NCI-H2107 treated with DMSO at 0.1 percent for 48 hours (cell line): ENCODE measurements at regions not wholly inside any gene's neighbourhood (a gene's known extent, or its start where the extent isn't known, plus 50 kb on each side); places are given as distances from the start of the nearest gene placed in this dataset.

Source experiments
- DNase-seq: peaks from one replicate; lab custom pipeline; 2025; ENCODE audit not compliant: unreplicated experiment; lab: John Stamatoyannopoulos, UW

DNA sequence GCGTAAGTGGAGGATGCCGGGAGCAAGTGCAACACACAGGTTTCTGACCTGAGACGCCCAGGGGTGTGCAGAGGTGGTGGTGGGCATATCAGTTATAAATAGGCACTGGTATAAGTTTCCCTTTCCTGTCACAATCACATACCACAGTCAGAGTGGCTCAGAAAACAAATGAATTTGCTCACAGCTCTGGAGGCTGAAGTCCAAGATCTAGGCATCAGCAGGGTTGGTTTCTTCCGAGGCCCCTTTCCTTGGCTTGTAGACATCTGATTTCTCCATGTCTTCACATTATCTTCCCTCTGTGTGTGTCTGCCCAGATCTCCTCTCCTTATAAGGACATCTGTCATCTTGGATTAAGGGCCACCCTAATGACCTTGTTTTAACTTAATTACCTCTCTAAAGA lies 250.5 kb upstream of the TNRC6C start:
- no peak for DNase-seq

DNA sequence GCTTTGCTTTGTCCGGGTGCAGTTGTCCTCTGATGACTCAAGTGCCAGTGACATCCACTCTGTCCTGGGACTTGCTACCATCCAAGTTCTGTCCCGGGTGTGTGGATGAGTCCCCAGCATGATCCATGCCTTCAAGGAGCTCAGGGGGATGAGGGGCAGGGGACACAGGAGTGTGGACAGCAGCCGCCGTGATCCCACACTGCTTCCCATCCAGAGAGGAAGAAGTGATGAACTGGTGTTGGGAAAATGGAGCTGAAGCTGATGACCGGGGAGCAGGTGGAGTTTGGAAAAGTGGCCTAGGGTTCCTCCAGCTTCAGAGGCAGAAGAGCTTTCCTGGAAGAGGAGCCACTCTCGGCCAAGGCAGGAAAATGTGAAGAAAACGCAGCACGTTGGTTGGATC lies 249.6 kb upstream of the TNRC6C start:
- DNase-seq, result no peak

DNA sequence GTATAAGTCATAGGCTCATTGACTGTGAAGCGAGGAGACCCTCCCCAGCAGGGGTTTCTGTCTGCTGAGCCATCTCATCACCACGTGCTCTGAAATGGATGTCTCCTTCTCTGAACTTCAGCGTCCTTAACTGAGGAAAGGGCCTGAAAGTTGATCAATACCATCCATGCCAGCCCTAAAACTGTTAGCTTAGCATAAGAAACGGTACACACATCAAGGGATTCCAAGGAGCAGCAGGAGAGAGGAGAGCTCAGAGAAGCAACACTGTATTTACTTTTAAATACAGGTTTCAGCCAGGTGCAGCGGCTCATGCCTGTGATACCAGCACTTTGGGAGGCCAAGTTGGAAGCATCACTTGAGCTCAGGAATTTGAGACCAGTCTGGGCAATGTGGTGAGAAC lies 248.9 kb upstream of the TNRC6C start:
- no peak for DNase-seq

DNA sequence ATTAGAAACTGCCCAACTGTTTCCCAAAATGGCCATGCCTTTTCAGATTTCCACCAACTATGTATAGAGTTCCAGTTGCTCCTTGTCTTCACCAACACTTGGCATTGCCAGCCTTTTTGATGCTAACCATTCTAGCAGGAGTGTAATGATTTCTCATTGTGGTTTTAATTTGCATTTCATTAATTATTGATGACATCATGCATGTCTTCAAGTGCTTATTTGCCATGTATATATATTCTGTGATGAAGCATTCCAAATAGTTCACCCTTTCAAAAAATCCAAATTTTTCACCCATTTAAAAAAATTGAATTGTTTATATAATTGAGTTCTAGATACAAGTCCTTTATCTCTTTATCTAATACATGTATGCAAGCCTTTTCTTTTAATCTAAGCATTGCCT lies 245.9 kb upstream of the TNRC6C start:
- no peak for DNase-seq

DNA sequence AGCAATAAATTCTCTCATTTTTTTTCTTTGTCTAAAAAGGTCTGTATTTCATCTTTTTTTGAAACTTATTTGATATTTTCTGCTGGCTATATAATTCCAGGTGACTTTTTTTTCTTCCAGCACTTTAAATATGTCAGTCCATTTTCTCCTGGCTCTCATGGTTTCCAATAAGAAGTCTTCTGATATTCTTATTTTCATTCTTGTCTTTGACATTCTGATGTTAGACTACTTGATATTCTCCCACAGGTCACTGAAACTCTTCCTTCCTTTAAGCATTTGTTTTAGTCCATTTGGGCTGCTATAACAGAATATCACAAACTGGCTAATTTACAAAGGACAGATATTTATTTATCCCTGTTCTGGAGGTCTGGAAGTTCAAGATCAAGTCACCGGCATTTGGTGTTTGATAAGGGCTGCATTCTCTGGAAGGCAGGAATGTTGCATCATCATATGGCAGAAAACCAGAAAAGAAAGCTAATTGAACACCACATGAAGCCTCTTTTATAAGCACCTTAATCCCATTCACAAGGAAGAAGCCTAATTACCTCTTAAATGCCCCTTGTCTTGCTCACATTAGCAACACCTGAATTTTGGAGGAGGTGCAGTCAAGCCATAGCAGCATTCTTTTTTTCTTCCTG lies 242.1 kb upstream of the TNRC6C start:
- no peak for DNase-seq

DNA sequence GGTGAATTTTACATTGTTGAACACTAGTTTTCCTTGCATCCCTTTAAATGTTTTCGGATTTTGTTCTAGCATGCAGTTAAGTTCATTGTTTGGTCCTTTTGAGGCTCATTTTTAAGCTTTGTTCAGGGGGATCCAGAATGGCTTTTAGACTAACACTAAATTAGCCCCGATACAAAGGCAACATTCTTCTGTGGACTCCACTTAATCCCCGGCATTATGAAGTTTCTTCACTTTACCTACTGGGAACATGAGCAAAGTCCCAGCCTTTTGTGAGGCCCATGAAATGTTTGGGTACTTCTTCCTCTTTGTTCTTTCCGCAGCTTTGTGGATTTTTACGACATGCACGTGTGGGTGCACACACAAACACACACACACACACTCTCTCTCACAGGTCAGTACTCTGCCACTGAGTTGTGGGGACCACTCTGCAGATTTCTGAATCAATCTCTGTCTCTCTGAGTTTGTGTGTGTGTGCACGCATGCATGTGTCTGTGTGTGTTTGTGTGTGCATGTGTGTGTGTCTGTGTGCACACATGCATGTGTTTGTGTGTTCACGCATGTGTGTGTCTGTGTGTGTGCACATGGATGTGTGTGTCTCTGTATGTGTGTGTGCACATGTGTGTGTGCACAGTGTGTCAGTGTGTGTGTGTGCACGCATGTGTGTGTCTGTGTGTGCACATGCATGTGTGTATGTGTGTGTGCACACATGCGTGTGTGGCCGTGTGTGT lies 240.4 kb upstream of the TNRC6C start:
- DNase-seq, result no peak

DNA sequence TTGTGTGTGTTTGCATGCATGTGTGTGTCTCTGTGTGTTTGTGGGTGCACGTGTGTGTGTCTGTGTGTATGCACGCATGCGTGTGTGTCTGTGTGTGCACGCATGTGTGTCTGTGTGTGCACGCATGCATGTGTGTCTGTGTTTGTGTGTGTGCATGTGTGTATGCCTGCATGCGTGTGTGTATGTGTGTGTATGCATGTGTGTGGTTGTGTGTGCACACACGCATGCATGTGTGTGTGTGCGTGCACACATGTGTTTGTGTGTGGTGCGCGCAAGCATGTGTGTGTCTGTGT lies 239.9 kb upstream of the TNRC6C start:
- DNase-seq, result no peak

DNA sequence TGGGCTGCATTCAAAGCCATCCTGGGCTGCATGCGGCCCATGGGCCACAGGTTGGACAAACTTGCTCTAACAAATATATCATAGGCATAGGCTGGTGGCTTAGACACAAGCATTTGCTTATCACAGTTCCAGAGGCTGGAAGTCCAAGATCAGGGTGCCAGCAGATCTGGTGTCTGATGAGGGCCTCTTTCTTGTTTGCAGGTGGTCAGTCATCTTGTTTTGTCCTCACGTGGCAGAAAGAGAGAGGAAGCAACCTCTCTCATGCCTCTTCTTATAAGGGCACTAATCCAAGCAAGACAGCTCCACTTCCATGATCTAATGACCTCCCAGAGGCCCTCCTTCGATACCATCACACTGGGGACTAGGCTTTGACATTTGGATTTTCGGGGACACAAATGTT lies 238.7 kb upstream of the TNRC6C start:
- DNase-seq, result no peak

DNA sequence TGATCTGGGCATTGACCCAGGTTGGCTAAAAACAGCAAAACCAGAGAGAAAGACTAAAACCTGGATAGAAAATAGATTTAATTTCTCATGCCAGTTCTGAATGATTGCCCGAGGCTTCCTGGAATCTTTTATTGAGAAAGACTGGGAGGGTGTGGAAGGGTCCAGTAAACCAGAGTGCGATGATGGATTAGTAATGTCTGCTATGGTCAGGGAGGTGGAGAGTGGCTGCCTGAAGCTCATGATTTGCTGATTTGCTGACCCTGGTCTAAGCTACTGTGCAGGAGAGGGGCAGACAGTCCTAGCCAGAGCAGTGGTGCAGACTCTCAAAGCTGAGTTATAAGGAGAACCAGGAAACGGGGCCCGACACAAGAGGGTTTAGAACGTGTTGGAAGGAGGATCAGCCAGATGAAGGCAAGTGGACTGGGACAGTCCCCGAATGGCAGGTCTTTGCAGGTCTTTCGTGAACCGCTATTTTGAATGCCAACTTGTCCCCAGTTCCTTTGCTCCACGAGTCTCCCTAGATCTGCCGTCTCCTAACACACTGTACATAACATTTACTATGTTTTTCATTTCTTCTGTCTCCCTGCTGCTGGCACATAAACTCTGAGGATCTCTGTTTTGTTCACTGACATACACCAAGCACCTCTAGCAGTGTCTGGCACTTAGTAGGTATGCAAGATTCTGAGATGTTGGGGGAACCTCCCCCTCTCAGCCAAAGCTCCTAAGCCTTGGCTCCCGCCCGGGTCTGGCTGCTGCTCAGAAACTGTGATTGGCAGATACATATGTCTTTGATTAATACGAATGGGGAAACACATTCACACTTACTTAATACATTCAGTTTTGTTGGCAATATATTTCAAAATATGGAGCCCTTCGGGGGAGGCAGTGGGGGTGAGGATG lies 237.3 kb upstream of the TNRC6C start:
- DNase-seq, result no peak

DNA sequence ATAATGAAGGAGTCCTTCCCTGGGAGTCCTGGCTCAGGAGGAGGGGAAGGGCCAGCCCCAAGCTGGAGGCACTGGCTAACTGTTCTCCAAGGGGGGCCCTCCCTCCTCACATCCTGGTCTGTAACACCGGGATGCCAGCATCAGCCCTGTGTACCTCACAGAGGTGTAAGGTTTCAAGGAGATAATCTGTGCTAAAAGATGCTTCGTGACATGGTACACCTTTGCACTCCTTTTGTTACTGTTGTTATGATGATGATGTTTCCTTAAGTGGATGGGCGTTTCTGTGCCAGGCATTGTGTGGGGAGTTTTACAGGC lies 236.7 kb upstream of the TNRC6C start:
- peak; percentile 21 for DNase-seq

DNA sequence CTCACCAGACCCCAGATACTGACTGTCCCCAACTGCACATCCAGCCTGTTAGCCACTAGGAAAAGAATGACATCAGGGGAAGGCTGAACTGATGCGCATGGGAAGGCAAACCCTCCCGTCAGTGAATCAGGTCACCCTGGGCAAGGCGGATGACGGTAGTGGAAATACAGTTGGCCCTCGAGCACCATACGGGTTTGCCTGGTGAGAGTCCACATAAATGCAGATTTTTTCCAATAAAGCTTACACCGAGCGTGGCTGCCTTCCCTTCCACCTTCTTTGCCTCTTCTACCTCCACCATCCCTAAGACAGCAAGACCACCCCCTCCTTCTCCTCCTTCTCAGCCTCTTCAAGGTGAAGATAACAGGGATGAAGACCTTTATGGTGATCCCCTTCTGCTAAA lies 236.1 kb upstream of the TNRC6C start:
- no peak for DNase-seq

DNA sequence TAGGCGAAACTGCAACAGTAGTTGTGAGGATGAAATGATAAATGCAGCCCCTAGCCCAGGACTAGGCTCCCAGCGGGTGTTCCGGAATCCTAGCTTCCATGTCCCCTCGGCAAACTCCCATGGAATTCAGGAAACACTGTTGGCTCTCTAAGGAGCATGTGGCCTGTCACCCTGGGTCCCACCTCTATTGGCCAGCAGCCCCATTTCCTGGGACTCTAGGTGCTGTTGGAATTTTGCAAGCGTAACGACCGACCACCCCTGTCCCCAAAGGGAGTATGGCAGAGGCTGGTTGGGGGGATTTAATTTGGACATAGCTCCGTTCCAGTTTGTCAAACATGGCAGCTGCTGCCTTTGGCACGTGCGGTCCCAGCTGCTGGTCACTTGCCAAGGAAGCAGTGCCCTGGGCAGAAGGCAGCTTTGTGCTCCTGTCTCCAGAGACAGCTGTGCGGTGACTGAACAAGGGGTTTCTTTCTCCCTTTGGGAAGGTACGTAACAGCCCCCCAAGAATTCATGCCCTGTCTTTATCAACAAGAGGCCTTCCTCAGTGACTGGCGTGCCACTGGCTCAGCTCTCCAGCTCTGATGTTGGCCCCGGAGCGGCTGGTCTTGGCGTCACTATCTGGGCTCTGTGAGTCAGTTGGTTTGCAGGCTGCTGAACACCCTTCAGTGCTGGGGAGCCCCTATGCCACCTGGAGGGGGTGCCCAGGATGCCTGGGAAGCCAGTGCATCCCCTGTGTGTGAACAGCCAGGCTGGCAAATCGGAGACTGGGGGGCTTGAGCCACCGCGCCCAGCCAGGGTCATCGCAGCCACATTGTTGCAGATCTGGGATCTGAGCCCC lies 235.2 kb upstream of the TNRC6C start:
- no peak for DNase-seq

DNA sequence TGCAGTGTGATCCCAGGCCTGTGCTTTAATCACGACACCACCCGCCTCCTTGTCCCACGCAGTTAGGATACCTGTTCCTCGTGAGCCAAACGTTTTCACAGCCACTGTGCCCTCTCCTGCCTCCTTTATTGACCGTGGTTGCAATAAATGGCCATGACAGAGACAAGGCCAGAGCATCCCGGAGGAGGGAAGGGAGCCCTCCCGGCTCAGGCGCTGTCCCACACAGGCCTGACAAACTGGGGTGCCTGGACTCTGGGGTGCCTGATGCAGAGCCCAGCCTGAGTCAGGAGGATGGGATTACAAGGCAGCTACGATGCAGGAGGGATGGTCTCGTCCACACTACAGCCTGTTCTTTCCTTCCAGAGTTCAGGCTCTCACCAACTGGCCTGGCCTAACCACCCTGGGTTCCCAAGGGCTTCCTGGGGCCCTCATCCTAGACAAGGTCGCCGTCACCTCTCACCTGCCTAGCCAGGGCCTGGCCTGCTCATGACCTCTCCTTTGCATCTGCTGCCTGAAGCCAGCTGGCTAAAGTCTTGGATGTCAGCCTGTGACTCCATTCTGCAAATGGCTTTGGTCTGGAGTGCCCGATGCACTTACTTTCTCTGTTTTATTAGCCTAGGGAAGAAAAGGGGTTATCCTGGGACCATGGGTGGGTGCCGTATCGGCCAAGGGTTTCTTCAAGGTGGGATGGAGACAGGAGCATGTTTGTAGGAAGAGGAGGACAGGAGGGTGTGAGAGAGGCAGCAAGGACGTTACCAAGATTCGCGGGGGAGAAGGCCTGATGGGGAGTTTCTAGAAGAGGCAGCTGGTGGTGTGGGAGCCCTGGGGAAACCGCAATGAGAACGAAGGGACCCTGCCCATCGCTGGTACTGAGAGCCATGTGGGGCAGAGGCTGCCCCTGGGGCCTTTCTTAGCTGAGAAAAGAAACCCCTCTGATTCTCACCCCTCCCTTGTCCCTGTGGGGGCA lies 234.3 kb upstream of the TNRC6C start:
- DNase-seq, result peak; percentile 17

DNA sequence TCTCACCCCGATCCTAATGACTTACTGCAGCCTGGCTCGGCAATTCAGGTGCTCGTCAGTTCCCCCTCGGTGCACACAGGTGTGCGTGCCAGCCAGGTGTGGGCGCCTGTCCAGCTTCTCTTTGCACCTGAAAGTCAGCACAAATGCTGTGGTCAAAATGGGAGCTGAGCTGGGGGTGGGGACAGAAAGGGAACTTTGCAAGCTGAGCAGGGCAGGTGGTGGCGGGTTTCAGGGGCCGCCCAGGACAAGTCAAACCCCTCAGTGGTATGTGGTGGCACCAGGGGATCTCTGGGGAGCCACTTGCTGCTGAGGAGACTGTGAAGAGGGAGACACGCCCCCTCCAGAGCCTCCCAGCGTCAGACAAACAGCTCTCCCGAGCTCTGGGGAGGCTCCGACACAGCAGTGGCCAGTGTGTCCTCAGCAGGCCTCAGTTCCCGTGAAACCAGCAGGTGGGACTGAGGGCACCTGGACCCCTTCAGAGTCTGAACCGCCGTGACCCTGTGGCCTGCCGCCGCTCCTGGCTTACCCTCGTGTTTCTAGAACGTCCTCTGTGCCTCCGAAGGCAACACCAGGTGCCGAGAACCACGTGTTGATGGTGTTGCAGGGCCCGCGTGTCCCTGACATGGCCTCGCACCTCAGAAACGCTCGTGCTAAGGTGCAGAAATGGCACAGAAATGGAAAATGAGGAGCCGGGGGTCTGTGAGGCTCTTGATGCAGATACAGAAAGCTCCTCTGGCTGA lies 233.5 kb upstream of the TNRC6C start:
- DNase-seq, result peak; percentile 64

DNA sequence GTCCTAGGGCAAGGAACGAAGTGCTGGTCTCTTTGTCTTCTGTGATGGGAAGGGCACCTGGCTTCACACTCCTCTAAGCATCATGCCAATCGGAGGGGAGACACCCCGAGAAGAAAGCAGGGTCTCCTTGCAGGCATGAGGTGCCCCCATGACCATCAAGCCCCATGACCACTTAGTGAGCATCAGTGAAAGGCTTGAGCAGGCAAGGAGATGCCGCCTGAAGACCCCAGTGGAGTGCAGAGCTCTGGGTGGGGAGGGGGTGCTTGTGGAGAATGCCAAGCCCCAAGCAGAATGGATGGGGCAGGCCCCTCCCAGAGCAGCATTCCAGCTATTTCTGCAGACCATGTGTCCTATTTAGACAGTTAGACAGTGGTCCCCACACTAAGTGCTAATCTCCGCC lies 232.7 kb upstream of the TNRC6C start:
- no peak for DNase-seq

DNA sequence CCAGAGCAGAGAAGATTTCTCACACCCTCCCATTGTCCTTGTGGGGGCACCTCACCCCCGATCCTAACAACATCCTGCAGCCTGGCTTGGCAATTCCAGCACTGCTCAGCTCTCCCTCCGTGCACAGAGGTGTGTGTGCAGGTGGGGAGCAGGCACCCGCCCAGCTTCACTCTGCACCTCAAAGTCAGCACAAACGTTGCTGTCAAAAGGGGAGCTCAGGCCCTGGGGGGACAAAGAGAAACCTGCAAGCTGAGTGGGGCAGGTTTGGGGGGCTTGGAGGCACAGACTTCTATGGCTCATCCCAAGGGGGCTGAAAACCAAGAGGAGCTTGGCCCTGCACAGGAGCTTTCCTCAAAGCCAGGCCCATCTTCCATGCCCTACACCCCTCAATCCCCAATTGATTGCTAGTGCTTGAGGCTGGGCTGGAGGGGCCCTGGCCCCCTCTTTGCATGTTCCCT lies 231.9 kb upstream of the TNRC6C start:
- DNase-seq, result no peak

DNA sequence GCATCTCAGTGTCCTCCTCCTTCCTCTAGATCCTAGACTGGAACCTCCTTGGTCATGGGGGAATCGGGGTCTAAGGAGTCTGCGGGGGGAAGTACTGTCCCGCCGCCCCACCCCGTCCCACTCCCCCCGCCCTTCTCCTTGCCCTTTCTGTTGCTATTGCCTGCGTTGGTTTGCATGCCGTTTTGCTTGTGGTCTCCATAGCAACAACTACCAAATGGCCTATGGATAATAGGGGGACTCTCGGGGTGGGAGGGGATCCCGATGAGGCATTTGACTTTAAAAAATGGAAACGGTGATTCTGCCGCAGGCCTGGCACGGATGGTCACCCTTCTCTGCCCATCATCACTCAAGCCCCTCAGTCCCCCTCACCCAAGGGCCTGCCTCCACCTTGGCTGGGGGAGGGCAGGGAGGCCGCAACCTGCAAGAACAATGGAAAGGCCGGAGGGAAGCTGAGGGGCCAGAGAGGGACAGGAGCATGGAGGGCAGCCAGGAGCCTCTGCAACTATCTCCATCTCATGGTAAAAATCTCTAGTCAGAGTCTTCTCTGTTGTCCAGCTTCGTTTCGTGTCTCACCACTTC lies 231.4 kb upstream of the TNRC6C start:
- DNase-seq, result no peak

DNA sequence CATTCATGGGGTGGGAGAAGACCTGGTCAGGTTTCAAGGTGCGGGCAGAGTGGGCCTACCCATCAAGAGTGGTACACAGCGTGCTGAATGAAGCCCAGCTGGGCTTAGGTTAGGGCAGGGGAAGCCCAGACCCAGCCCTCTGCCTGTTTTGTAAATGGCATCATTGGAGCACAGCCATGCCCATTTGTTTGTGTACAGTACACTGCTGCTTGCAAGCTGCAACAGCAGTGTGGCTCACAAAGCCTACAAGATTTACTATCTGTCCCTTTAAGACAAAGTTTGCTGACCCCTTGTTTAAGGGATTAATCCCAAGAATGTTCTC lies 230.1 kb upstream of the TNRC6C start:
- DNase-seq, result no peak

DNA sequence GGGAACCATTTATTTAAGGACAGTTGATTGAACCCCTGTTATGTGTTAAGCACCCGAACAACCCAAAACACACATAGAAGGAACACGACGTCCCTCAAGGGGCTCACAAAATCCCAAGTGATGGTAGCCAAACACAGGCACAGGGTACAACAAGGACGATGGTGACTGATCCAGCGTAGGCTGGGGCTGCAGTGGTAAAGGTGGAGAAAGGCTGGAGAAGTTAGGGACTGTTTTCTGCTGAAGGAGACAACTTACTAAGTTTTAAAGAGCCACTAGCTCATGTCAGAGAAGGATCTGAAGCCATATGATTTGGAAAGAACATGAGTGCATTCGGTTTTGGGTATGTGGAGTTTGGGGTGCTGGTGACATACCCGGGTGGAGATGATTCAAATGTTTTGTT lies 229.6 kb upstream of the TNRC6C start:
- no peak for DNase-seq
